A549 (cell line): ENCODE measurements at regions not wholly inside any gene's neighbourhood (a gene's known extent, or its start where the extent isn't known, plus 50 kb on each side); places are given as distances from the start of the nearest gene placed in this dataset.

ENCODE experiments used
- CEBPB ChIP-seq, 2 experiments: fragments of >200 bp in 1 of 2; sonication (Bioruptor Twin) in 1 of 2; formaldehyde crosslinking in 1 of 2; IDR thresholded peaks; 2 replicates each; pipeline ENCODE4 v1.6.1; 2012 to 2016
- CTCF ChIP-seq: fragments of >200 bp; sonication (Bioruptor Twin); formaldehyde crosslinking; IDR thresholded peaks from 3 replicates; pipeline ENCODE4 v1.5.1; 2016
- JUN ChIP-seq, 2 experiments: fragments of >200 bp; sonication (Bioruptor Twin); formaldehyde crosslinking; IDR thresholded peaks; 2 replicates in 1 of 2; 3 replicates in 1 of 2; pipeline ENCODE4 v1.6.1; 2016 to 2017
- MAX ChIP-seq: IDR thresholded peaks from 2 replicates; pipeline ENCODE4 v1.6.1; 2012
- POLR2A ChIP-seq: IDR thresholded peaks from 2 replicates; pipeline ENCODE4 v1.6.1; 2012; ENCODE audit warnings: mild to moderate bottlenecking, low read length
- RCOR1 ChIP-seq: fragments of 150-350 bp; IDR thresholded peaks from 2 replicates; pipeline ENCODE4 v1.6.1; 2014; ENCODE audit warnings: antibody characterized with exemption, low read length, low read depth
- REST ChIP-seq: fragments of 200-600 bp; sonication (generic); IDR thresholded peaks from 2 replicates; pipeline ENCODE4 v1.6.1; 2016; ENCODE audit warnings: antibody characterized with exemption, mild to moderate bottlenecking, moderate library complexity
- TP53 ChIP-seq: fragments of 250-450 bp; sonication (Bioruptor Pico); IDR thresholded peaks from 2 replicates; pipeline ENCODE4 v1.5.0; 2021; ENCODE audit warnings: mild to moderate bottlenecking, moderate library complexity

- no peak for TF ChIP-seq CTCF
- no peak for TF ChIP-seq POLR2A
- TF ChIP-seq CEBPB (IDR thresholded peaks at IDR 0.05), result no peak
- no peak for TF ChIP-seq REST
- no peak for TF ChIP-seq MAX
- TF ChIP-seq RCOR1, result no peak
- no peak for TF ChIP-seq TP53 (CRISPR knock-in tag)
- TF ChIP-seq JUN (IDR thresholded peaks at IDR 0.05), result no peak
These were observed 218.3 kb downstream of the MEF2C start for GRCh38 chr5:88664645-88665044.
